B cell (primary cell): ENCODE measurements at regions not wholly inside any gene's neighbourhood (a gene's known extent, or its start where the extent isn't known, plus 50 kb on each side); places are given as distances from the start of the nearest gene placed in this dataset.

Experiments
- ATAC-seq: fragments of 200-7000 bp; cut with Tn5 transposase; one replicate; pipeline ENCODE4 v1.10.0; 2021; ENCODE audit warnings: low read depth, mild to moderate bottlenecking, moderate number of reproducible peaks, moderate library complexity
- CTCF ChIA-PET: fragments of 350-600 bp; sonication (Branson Sonifier 250); formaldehyde crosslinking; loops from one replicate; lab custom pipeline; 2021; ENCODE audit warnings: antibody characterized with exemption, inconsistent platforms; lab: Charles Lee
- POLR2A ChIA-PET: fragments of 350-600 bp; sonication (Branson Sonifier 250); formaldehyde crosslinking; loops from one replicate; lab custom pipeline; 2021; ENCODE audit warnings: antibody characterized with exemption; lab: Charles Lee
- DNase-seq: peaks from one replicate; pipeline ENCODE4 v3.0.0; 2013
- H2AFZ ChIP-seq: 2 replicates; pipeline ENCODE4 v1.6.1; 2012; ENCODE audit warnings: mild to moderate bottlenecking, low read depth, low read length; ENCODE audit not compliant: insufficient read depth, poor library complexity, severe bottlenecking
- H3K27ac ChIP-seq, 2 donors: 1 replicate in 1 of 2; 2 replicates in 1 of 2; pipeline ENCODE4 v1.5.1; 2012 to 2013; ENCODE audit warnings: low read length in 2 of 2, mild to moderate bottlenecking in 2 of 2, moderate library complexity in 1 of 2
- H3K27me3 ChIP-seq, 4 experiments: fragments of 200-600 bp in 1 of 4; sonication (generic) in 1 of 4; replicated peaks in 1 of 4; 1 replicate in 2 of 4; 2 replicates in 2 of 4; pipeline versions ENCODE4 v1.6.1 to v1.7.0; 2013 to 2016; ENCODE audit warnings: low read length in 3 of 4, mild to moderate bottlenecking in 2 of 4, mixed read lengths in 1 of 4, moderate library complexity in 1 of 4; ENCODE audit not compliant: insufficient read depth in 4 of 4, control insufficient read depth in 3 of 4; ENCODE audit errors: control extremely low read depth in 1 of 4
- H3K36me3 ChIP-seq, 2 experiments: replicated peaks in 1 of 2; 1 replicate in 1 of 2; 2 replicates in 1 of 2; pipeline versions ENCODE4 v1.6.1 to v1.7.1; 2013; ENCODE audit warnings: low read length in 1 of 2; ENCODE audit not compliant: insufficient read depth in 2 of 2, control insufficient read depth in 1 of 2; ENCODE audit errors: control extremely low read depth in 1 of 2, extremely low read depth in 1 of 2
- H3K4me1 ChIP-seq, 2 donors: fragments of 200-600 bp in 1 of 2; sonication (generic) in 1 of 2; 1 replicate in 1 of 2; 2 replicates in 1 of 2; pipeline versions ENCODE4 v1.5.1 to v1.6.1; 2013 to 2017; ENCODE audit warnings: low read length in 2 of 2; ENCODE audit not compliant: control insufficient read depth in 2 of 2, insufficient read depth in 2 of 2
- H3K4me2 ChIP-seq: replicated peaks from 2 replicates; pipeline ENCODE3; 2012; ENCODE audit warnings: mild to moderate bottlenecking, low read depth, low read length; ENCODE audit not compliant: poor library complexity, severe bottlenecking
- H3K4me3 ChIP-seq, 5 experiments: fragments of 200-600 bp in 1 of 5; sonication (generic) in 1 of 5; 1 replicate in 3 of 5; 2 replicates in 2 of 5; pipeline versions ENCODE4 v1.5.1 to v1.7.0; 2011 to 2016; ENCODE audit warnings: low read length in 4 of 5, mild to moderate bottlenecking in 4 of 5, low read depth in 2 of 5, control low read depth in 1 of 5, moderate library complexity in 1 of 5; ENCODE audit not compliant: insufficient read depth in 1 of 5; ENCODE audit errors: control extremely low read depth in 1 of 5, extremely low read depth in 1 of 5
- H3K79me2 ChIP-seq: fragments of 200-600 bp; sonication (generic); one replicate; pipeline ENCODE4 v1.6.0; 2016; ENCODE audit warnings: low read length; ENCODE audit not compliant: control insufficient read depth, insufficient read depth
- H3K9ac ChIP-seq: fragments of 200-600 bp; sonication (generic); 2 replicates; pipeline ENCODE4 v1.6.1; 2017; ENCODE audit warnings: mild to moderate bottlenecking, low read length, moderate library complexity
- H3K9me3 ChIP-seq, 3 donors: one replicate each; pipeline versions ENCODE4 v1.6.1 to v1.7.1; 2013; ENCODE audit warnings: low read length in 2 of 3; ENCODE audit not compliant: control insufficient read depth in 2 of 3, insufficient read depth in 1 of 3; ENCODE audit errors: control extremely low read depth in 1 of 3
- H4K20me1 ChIP-seq: 2 replicates; pipeline ENCODE4 v1.6.0; 2012; ENCODE audit warnings: mild to moderate bottlenecking, low read length; ENCODE audit not compliant: insufficient read depth, control insufficient read depth, poor library complexity, severe bottlenecking
- H3K27ac Mint-ChIP-seq: one replicate; pipeline ENCODE4 v1.8.0; 2021; ENCODE audit warnings: mixed read lengths
- H3K27me3 Mint-ChIP-seq: one replicate; pipeline ENCODE4 v1.8.0; 2021; ENCODE audit warnings: mixed read lengths
- H3K4me1 Mint-ChIP-seq: one replicate; pipeline ENCODE4 v1.8.0; 2021; ENCODE audit warnings: mixed read lengths
- H3K4me3 Mint-ChIP-seq: one replicate; pipeline ENCODE4 v1.8.0; 2021; ENCODE audit warnings: mixed read lengths
- H3K9me3 Mint-ChIP-seq: one replicate; pipeline ENCODE4 v1.8.0; 2022; ENCODE audit warnings: mixed read lengths; ENCODE audit not compliant: insufficient read depth
- EZH2 ChIP-seq: IDR thresholded peaks from 2 replicates; pipeline ENCODE4 v1.6.1; 2012; ENCODE audit warnings: borderline replicate concordance, low read depth, mild to moderate bottlenecking, moderate library complexity, low read length; ENCODE audit not compliant: insufficient read depth, poor library complexity, severe bottlenecking
- WGBS: methylation state at CpG from one replicate; pipeline ENCODE4 v1.1.5; 2013; ENCODE audit warnings: missing lambda C conversion rate; ENCODE audit not compliant: insufficient coverage; 5-methylcytosine and 5-hydroxymethylcytosine counted together
- intact Hi-C: fragments of 100-400 bp; cut with micrococcal nuclease; formaldehyde crosslinking; loops from one replicate; pipeline ENCODE4 v1.10.0; 2022
- TF ChIP-seq, protein P1 (sequence below): fragments of 200-600 bp; IDR thresholded peaks from one replicate; pipeline ENCODE4 v1.8.0; 2022; ENCODE audit warnings: antibody characterized with exemption, mild to moderate bottlenecking

DNA sequence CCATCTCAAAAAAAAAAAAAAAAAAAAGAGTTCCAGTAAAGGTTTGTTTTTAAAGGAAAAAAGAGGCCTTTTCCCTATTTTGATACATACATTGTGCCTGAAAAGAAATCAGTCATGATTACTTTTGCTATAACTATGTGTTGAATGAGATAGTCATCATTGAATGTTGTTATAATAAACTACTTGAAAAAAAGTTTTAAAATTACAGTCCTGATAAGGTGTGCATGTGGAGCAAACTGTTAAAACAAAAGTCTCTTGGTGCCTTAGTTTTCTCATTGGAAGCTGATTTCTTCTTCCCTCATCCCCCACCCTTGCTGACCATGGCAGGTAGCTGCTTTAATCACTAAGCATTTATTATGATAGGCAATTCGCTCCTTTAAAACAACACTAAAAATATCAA lies 172.3 kb upstream of the TBCA start:
- peaks cover 0 to 8% (median 2%) of the 10 kb centered on the region in 4 experiments for H3K27me3 ChIP-seq
- no peak overlapping the region for H3K27ac ChIP-seq
- whole genome bisulfite sequencing: no CpG with 5 or more reads among the region's 1 CpG
- Mint-ChIP-seq H3K4me3 (no peak overlapping the region), H3K4me1 (no peaks in the 10 kb centered on the region), H3K9me3 (no peaks in the 10 kb centered on the region), H3K27ac (no peak overlapping the region), H3K27me3 (peaks cover 17% of the 10 kb centered on the region)
- no peaks in the 10 kb centered on the region for H3K9me3 ChIP-seq
- ChIA-PET CTCF (no interaction called here), POLR2A (no interaction called here)
- ATAC-seq (no peak), DNase-seq (no peak)
- no peak overlapping the region for H3K4me2 ChIP-seq
- intact Hi-C loops: no loop called here
- no peaks in the 10 kb centered on the region for H3K4me1 ChIP-seq
- TF ChIP-seq, protein P1, sequence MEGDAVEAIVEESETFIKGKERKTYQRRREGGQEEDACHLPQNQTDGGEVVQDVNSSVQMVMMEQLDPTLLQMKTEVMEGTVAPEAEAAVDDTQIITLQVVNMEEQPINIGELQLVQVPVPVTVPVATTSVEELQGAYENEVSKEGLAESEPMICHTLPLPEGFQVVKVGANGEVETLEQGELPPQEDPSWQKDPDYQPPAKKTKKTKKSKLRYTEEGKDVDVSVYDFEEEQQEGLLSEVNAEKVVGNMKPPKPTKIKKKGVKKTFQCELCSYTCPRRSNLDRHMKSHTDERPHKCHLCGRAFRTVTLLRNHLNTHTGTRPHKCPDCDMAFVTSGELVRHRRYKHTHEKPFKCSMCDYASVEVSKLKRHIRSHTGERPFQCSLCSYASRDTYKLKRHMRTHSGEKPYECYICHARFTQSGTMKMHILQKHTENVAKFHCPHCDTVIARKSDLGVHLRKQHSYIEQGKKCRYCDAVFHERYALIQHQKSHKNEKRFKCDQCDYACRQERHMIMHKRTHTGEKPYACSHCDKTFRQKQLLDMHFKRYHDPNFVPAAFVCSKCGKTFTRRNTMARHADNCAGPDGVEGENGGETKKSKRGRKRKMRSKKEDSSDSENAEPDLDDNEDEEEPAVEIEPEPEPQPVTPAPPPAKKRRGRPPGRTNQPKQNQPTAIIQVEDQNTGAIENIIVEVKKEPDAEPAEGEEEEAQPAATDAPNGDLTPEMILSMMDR: no peak
- no peak for TF ChIP-seq EZH2
- no peaks in the 10 kb centered on the region for H3K79me2 ChIP-seq
- H2AFZ ChIP-seq: no peak overlapping the region
- H3K4me3 ChIP-seq: no peak overlapping the region
- H3K36me3 ChIP-seq: no peaks in the 10 kb centered on the region
- H3K9ac ChIP-seq: no peak overlapping the region
- no peaks in the 10 kb centered on the region for H4K20me1 ChIP-seq

DNA sequence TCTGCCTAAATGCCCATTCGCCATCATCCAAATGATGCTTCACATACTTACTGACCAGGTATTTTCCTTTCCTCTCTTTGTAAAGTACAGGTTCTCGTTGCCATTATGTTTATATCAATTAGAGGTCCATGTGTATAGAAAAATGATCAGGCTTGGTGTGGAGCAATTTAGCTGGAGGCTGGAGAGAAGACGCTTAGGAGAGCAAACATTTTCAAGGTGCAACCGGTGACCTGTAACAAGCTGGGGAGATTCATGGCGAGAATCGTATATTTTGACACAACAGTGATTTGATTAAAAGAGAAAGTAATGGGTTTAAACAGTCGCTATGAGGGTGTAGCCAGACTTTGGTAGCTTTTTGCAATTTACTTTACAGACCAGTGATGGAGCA lies 170.9 kb upstream of the TBCA start:
- Histone ChIP-seq H4K20me1 (no peaks in the 10 kb centered on the region), H3K27me3 (peaks cover 0 to 8% (median 2%) of the 10 kb centered on the region in 4 experiments), H3K9me3 (no peaks in the 10 kb centered on the region), H2AFZ (no peak overlapping the region), H3K9ac (no peak overlapping the region), H3K79me2 (no peaks in the 10 kb centered on the region), H3K4me2 (no peak overlapping the region), H3K36me3 (no peaks in the 10 kb centered on the region), H3K4me1 (no peaks in the 10 kb centered on the region), H3K27ac (no peak overlapping the region), H3K4me3 (no peak overlapping the region)
- DNase-seq (no peak), ATAC-seq (no peak)
- Mint-ChIP-seq H3K27ac (no peak overlapping the region), H3K4me3 (no peak overlapping the region), H3K27me3 (peaks cover 18% of the 10 kb centered on the region), H3K9me3 (no peaks in the 10 kb centered on the region), H3K4me1 (no peaks in the 10 kb centered on the region)
- WGBS: 86% methylated on average over 5 of the region's 7 CpGs
- TF ChIP-seq, protein P1: no peak
- TF ChIP-seq EZH2: no peak
- CTCF ChIA-PET: no interaction called here
- POLR2A ChIA-PET: no interaction called here
- intact Hi-C loops: no loop called here
